Neuron (in vitro differentiated cells): ENCODE measurements at regions not wholly inside any gene's neighbourhood (a gene's known extent, or its start where the extent isn't known, plus 50 kb on each side); places are given as distances from the start of the nearest gene placed in this dataset.
"Not testable (repeated sequence)": the region's sequence is repeated elsewhere in the genome, so short reads cannot be mapped to it uniquely, and the experiment has no call there.

Source experiments
- H2AFZ ChIP-seq: one replicate; pipeline ENCODE4 v1.6.1; 2013; ENCODE audit warnings: low read depth, mild to moderate bottlenecking, inconsistent platforms, low read length, moderate library complexity
- H3K27me3 ChIP-seq: one replicate; pipeline ENCODE4 v1.6.1; 2013; ENCODE audit warnings: low read length; ENCODE audit not compliant: insufficient read depth
- H3K36me3 ChIP-seq: one replicate; pipeline ENCODE4 v1.6.1; 2013; ENCODE audit warnings: low read length; ENCODE audit not compliant: insufficient read depth
- H3K4me1 ChIP-seq: one replicate; pipeline ENCODE4 v1.6.1; 2013; ENCODE audit warnings: low read length; ENCODE audit not compliant: insufficient read depth
- H3K4me3 ChIP-seq: 2 replicates; pipeline ENCODE4 v1.5.1; 2013; ENCODE audit warnings: mild to moderate bottlenecking, low read length, moderate library complexity
- H3K9me3 ChIP-seq: one replicate; pipeline ENCODE4 v1.6.1; 2013; ENCODE audit warnings: low read length

GRCh38 chr12:105477873-105478272 is 147.4 kb downstream of the C12orf75 start:
- H3K36me3 ChIP-seq: no peaks in the 10 kb centered on the region
- no peak overlapping the region for H2AFZ ChIP-seq
- H3K9me3 ChIP-seq: no peaks in the 10 kb centered on the region
- peaks cover 23% of the 10 kb centered on the region for H3K4me1 ChIP-seq
- no peaks in the 10 kb centered on the region for H3K27me3 ChIP-seq
- H3K4me3 ChIP-seq: no peak overlapping the region

GRCh38 chr12:105478788-105479187 is 148.3 kb downstream of the C12orf75 start:
- H2AFZ ChIP-seq, H3K27me3 ChIP-seq, H3K36me3 ChIP-seq, H3K9me3 ChIP-seq, H3K4me3 ChIP-seq: not testable (repeated sequence)
- peaks cover 23% of the 10 kb centered on the region for H3K4me1 ChIP-seq

- H3K9me3 ChIP-seq: no peaks in the 10 kb centered on the region
These were observed 149.2 kb downstream of the C12orf75 start for GRCh38 chr12:105479710-105480109.

GRCh38 chr12:105480162-105480561 is 149.7 kb downstream of the C12orf75 start:
- Histone ChIP-seq H2AFZ (no peak overlapping the region), H3K27me3 (no peaks in the 10 kb centered on the region), H3K36me3 (no peaks in the 10 kb centered on the region), H3K4me1 (peaks cover 23% of the 10 kb centered on the region), H3K9me3 (no peaks in the 10 kb centered on the region), H3K4me3 (no peak overlapping the region)

More at GRCh38 chr12:105479710-105480109, 149.2 kb downstream of the C12orf75 start:
- Histone ChIP-seq H3K27me3 (no peaks in the 10 kb centered on the region), H3K4me1 (peaks cover 23% of the 10 kb centered on the region), H2AFZ (no peak overlapping the region), H3K4me3 (no peak overlapping the region), H3K36me3 (no peaks in the 10 kb centered on the region)

- no peaks in the 10 kb centered on the region for H3K27me3 ChIP-seq
- no peaks in the 10 kb centered on the region for H3K9me3 ChIP-seq
- H2AFZ ChIP-seq: no peak overlapping the region
- no peak overlapping the region for H3K4me3 ChIP-seq
- H3K4me1 ChIP-seq: peaks cover 23% of the 10 kb centered on the region
- H3K36me3 ChIP-seq: no peaks in the 10 kb centered on the region
These were observed 151.2 kb downstream of the C12orf75 start for GRCh38 chr12:105481392-105482300.

GRCh38 chr12:105482951-105483350 is 152.5 kb downstream of the C12orf75 start:
- no peaks in the 10 kb centered on the region for H3K27me3 ChIP-seq
- H3K4me1 ChIP-seq: peaks cover 21% of the 10 kb centered on the region
- no peaks in the 10 kb centered on the region for H3K36me3 ChIP-seq
- no peak overlapping the region for H2AFZ ChIP-seq
- no peak overlapping the region for H3K4me3 ChIP-seq
- H3K9me3 ChIP-seq: no peaks in the 10 kb centered on the region

- no peaks in the 10 kb centered on the region for H3K27me3 ChIP-seq
- peaks cover 19% of the 10 kb centered on the region for H3K4me1 ChIP-seq
- no peaks in the 10 kb centered on the region for H3K36me3 ChIP-seq
- H3K9me3 ChIP-seq: no peaks in the 10 kb centered on the region
- no peak overlapping the region for H3K4me3 ChIP-seq
- H2AFZ ChIP-seq: no peak overlapping the region
These were observed 153.2 kb downstream of the C12orf75 start for GRCh38 chr12:105483691-105484090.

GRCh38 chr12:105485321-105485910 is 154.9 kb downstream of the C12orf75 start:
- H2AFZ ChIP-seq: no peak overlapping the region
- H3K4me1 ChIP-seq: peaks cover 8% of the 10 kb centered on the region
- H3K4me3 ChIP-seq: no peak overlapping the region
- H3K9me3 ChIP-seq: no peaks in the 10 kb centered on the region
- H3K27me3 ChIP-seq: no peaks in the 10 kb centered on the region
- no peaks in the 10 kb centered on the region for H3K36me3 ChIP-seq

GRCh38 chr12:105485921-105486320 is 155.4 kb downstream of the C12orf75 start:
- Histone ChIP-seq H3K4me1 (peaks cover 3% of the 10 kb centered on the region), H3K4me3 (no peak overlapping the region), H3K27me3 (no peaks in the 10 kb centered on the region)

GRCh38 chr12:105487963-105488362 is 157.5 kb downstream of the C12orf75 start:
- no peak overlapping the region for H2AFZ ChIP-seq
- no peaks in the 10 kb centered on the region for H3K36me3 ChIP-seq
- H3K4me3 ChIP-seq: no peak overlapping the region
- H3K4me1 ChIP-seq: peaks cover 3% of the 10 kb centered on the region
- H3K27me3 ChIP-seq: no peaks in the 10 kb centered on the region
- no peaks in the 10 kb centered on the region for H3K9me3 ChIP-seq

More at GRCh38 chr12:105485921-105486320, 155.4 kb downstream of the C12orf75 start:
- Histone ChIP-seq H2AFZ (no peak overlapping the region), H3K9me3 (no peaks in the 10 kb centered on the region), H3K36me3 (no peaks in the 10 kb centered on the region)

- Histone ChIP-seq H3K9me3 (no peaks in the 10 kb centered on the region), H2AFZ (no peak overlapping the region), H3K36me3 (no peaks in the 10 kb centered on the region), H3K4me3 (no peak overlapping the region), H3K4me1 (peaks cover 12% of the 10 kb centered on the region), H3K27me3 (no peaks in the 10 kb centered on the region)
These were observed 162.4 kb downstream of the C12orf75 start for GRCh38 chr12:105492591-105493545.

- Histone ChIP-seq H3K4me1 (no peaks in the 10 kb centered on the region), H3K27me3 (no peaks in the 10 kb centered on the region), H3K36me3 (no peaks in the 10 kb centered on the region), H3K9me3 (no peaks in the 10 kb centered on the region), H3K4me3 (no peak overlapping the region), H2AFZ (no peak overlapping the region)
These were observed 168.7 kb downstream of the C12orf75 start for GRCh38 chr12:105499205-105499604.

- not testable (repeated sequence) for H3K9me3 ChIP-seq, H3K4me1 ChIP-seq, H3K27me3 ChIP-seq, H3K36me3 ChIP-seq, H2AFZ ChIP-seq, H3K4me3 ChIP-seq
These were observed 170.2 kb downstream of the C12orf75 start for GRCh38 chr12:105500676-105501075.
